Karpas-422 (cell line): ENCODE measurements at regions not wholly inside any gene's neighbourhood (a gene's known extent, or its start where the extent isn't known, plus 50 kb on each side); places are given as distances from the start of the nearest gene placed in this dataset. TPM values are rescaled to one million over a fixed set of nuclear protein-coding genes. Genes with fewer than 3 reads are reported as not detected.

Experiments used
- DNase-seq: peaks from one replicate; pipeline ENCODE4 v3.0.0-alpha.2; 2015
- H2AFZ ChIP-seq: fragments of 200-600 bp; sonication (generic); 2 replicates; pipeline ENCODE4 v1.6.1; 2014; ENCODE audit warnings: antibody characterized with exemption, low read length, mixed read lengths
- H3K27ac ChIP-seq: fragments of 200-600 bp; sonication (generic); 2 replicates; pipeline ENCODE4 v1.5.1; 2014; ENCODE audit warnings: mild to moderate bottlenecking, low read length, moderate library complexity
- H3K27me3 ChIP-seq: fragments of 200-600 bp; sonication (generic); 2 replicates; pipeline ENCODE4 v1.6.1; 2014; ENCODE audit warnings: low read length, mixed read lengths
- H3K36me3 ChIP-seq: fragments of 200-600 bp; sonication (generic); 2 replicates; pipeline ENCODE4 v1.6.1; 2014; ENCODE audit warnings: low read length, mixed read lengths; ENCODE audit not compliant: insufficient read depth
- H3K4me1 ChIP-seq: fragments of 200-600 bp; sonication (generic); 2 replicates; pipeline ENCODE4 v1.6.1; 2014; ENCODE audit warnings: mild to moderate bottlenecking, low read length, mixed read lengths
- H3K4me2 ChIP-seq: fragments of 200-600 bp; sonication (generic); 2 replicates; pipeline ENCODE4 v1.6.1; 2014; ENCODE audit warnings: low read length, low read depth, mild to moderate bottlenecking; ENCODE audit not compliant: poor library complexity, severe bottlenecking
- H3K4me3 ChIP-seq: fragments of 200-600 bp; sonication (generic); 2 replicates; pipeline ENCODE4 v1.5.1; 2014; ENCODE audit warnings: mild to moderate bottlenecking, antibody characterized with exemption, low read length, mixed read lengths
- H3K79me2 ChIP-seq: fragments of 200-600 bp; sonication (generic); 2 replicates; pipeline ENCODE4 v1.6.1; 2014; ENCODE audit warnings: mild to moderate bottlenecking, low read length, mixed read lengths
- H3K9ac ChIP-seq: fragments of 200-600 bp; sonication (generic); 2 replicates; pipeline ENCODE4 v1.6.0; 2014; ENCODE audit warnings: low read length
- H3K9me2 ChIP-seq: fragments of 200-600 bp; sonication (generic), shearing (Covaris generic); replicated peaks from 2 replicates; pipeline ENCODE4 v1.6.0; 2014; ENCODE audit warnings: mild to moderate bottlenecking, low read length, moderate library complexity; ENCODE audit not compliant: insufficient read depth
- H3K9me3 ChIP-seq: fragments of 300-700, 200-600 bp; sonication (generic); 2 replicates; pipeline ENCODE4 v1.6.1; 2014; ENCODE audit warnings: low read length, mixed read lengths
- H4K20me1 ChIP-seq: fragments of 200-600 bp; sonication (generic); 2 replicates; pipeline ENCODE4 v1.6.1; 2014; ENCODE audit warnings: mild to moderate bottlenecking, antibody characterized with exemption, low read length, low read depth; ENCODE audit not compliant: insufficient read depth
- small RNA-seq: library from RNA; depleted of rRNA; stranded (forward); fragments of <200 nt; gene quantifications from one replicate; pipeline ENCODE3, GENCODE V24; 2014

- Histone ChIP-seq H4K20me1 (no peaks in the 10 kb centered on the region), H3K9ac (no peak overlapping the region), H3K36me3 (no peaks in the 10 kb centered on the region), H3K27ac (no peak overlapping the region), H2AFZ (no peak overlapping the region), H3K4me1 (no peaks in the 10 kb centered on the region), H3K4me2 (no peak overlapping the region), H3K27me3 (no peaks in the 10 kb centered on the region), H3K9me3 (no peaks in the 10 kb centered on the region), H3K79me2 (no peaks in the 10 kb centered on the region), H3K4me3 (no peak overlapping the region), H3K9me2 (no peaks in the 10 kb centered on the region)
- DNase-seq = no peak
Measured at GRCh38 chr4:16952462-16952871, 54.0 kb upstream of the LDB2 start.

Small RNA genes in the stretch of these regions (small RNA-seq; reads per million reads assigned to genes)
- gene MTND5P4 = not detected
- not detected for gene SNORA75B
